ENCODE measurements at regions not wholly inside any gene's neighbourhood (a gene's known extent, or its start where the extent isn't known, plus 50 kb on each side); places are given as distances from the start of the nearest gene placed in this dataset.

GRCh38 chr5:159456261-159456660 lies 126.0 kb upstream of the IL12B start:
- no peak for DNase-seq

- no peak for DNase-seq
These were observed 126.6 kb upstream of the IL12B start for GRCh38 chr5:159456722-159457465.

GRCh38 chr5:159458217-159458711 lies 128.0 kb upstream of the IL12B start:
- no peak for DNase-seq

GRCh38 chr5:159459132-159459627 lies 128.9 kb upstream of the IL12B start:
- no peak for DNase-seq

- DNase-seq = no peak
These were observed 129.8 kb upstream of the IL12B start for GRCh38 chr5:159459951-159460538.

- DNase-seq = no peak
These were observed 133.5 kb upstream of the IL12B start for GRCh38 chr5:159463590-159464321.

GRCh38 chr5:159465604-159466003 lies 135.3 kb upstream of the IL12B start:
- no peak for DNase-seq

- DNase-seq = no peak
These were observed 137.4 kb upstream of the IL12B start for GRCh38 chr5:159467666-159468065.

- DNase-seq = no peak
These were observed 139.4 kb upstream of the IL12B start for GRCh38 chr5:159469496-159470372.

GRCh38 chr5:159471904-159472303 lies 141.6 kb upstream of the IL12B start:
- DNase-seq = peak; percentile 91

GRCh38 chr5:159475026-159475425 lies 144.7 kb upstream of the IL12B start:
- DNase-seq = no peak

GRCh38 chr5:159478950-159479349 lies 148.7 kb upstream of the IL12B start:
- no peak for DNase-seq

GRCh38 chr5:159480849-159481248 lies 150.6 kb upstream of the IL12B start:
- DNase-seq = no peak

- no peak for DNase-seq
These were observed 151.5 kb upstream of the IL12B start for GRCh38 chr5:159481751-159482150.

GRCh38 chr5:159486836-159487235 lies 156.5 kb upstream of the IL12B start:
- no peak for DNase-seq

- no peak for DNase-seq
These were observed 158.2 kb upstream of the IL12B start for GRCh38 chr5:159488516-159488915.

- no peak for DNase-seq
These were observed 159.5 kb upstream of the IL12B start for GRCh38 chr5:159489779-159490178.

GRCh38 chr5:159490507-159490906 lies 160.2 kb upstream of the IL12B start:
- DNase-seq = no peak

GRCh38 chr5:159493696-159494095 lies 163.4 kb upstream of the IL12B start:
- DNase-seq = no peak

- no peak for DNase-seq
These were observed 166.5 kb upstream of the IL12B start for GRCh38 chr5:159496773-159497172.

- no peak for DNase-seq
These were observed 166.9 kb upstream of the IL12B start for GRCh38 chr5:159497221-159497620.

GRCh38 chr5:159498630-159499029 lies 168.3 kb upstream of the IL12B start:
- DNase-seq = peak; percentile 7

Measured in muscle of arm (tissue), 1 donor.